ENCODE measurements at regions not wholly inside any gene's neighbourhood (a gene's known extent, or its start where the extent isn't known, plus 50 kb on each side); places are given as distances from the start of the nearest gene placed in this dataset.

GRCh38 chr14:101357559-101358319, 203.6 kb upstream of the DIO3 start:
- TF ChIP-seq POLR2AphosphoS5 (IDR thresholded peaks at IDR 0.05; ENCODE audit: low read depth, low read length) (no peak), FOXP2 (optimal IDR thresholded peaks at IDR 0.05; ENCODE audit: borderline replicate concordance, extremely low read depth, extremely low read length, insufficient read depth) (no peak), SIN3A (IDR thresholded peaks at IDR 0.05; ENCODE audit: borderline replicate concordance, insufficient read depth, low read length) (no peak), TAF1 (IDR thresholded peaks at IDR 0.05; ENCODE audit: borderline replicate concordance, insufficient read depth, low read length) (no peak), REST (IDR thresholded peaks at IDR 0.05; ENCODE audit: insufficient read depth in 1 of 2, low read depth in 2 of 2, low read length in 2 of 2) (no peak)

- TF ChIP-seq FOXP2 (optimal IDR thresholded peaks at IDR 0.05; ENCODE audit: borderline replicate concordance, extremely low read depth, extremely low read length, insufficient read depth) (no peak), SIN3A (IDR thresholded peaks at IDR 0.05; ENCODE audit: borderline replicate concordance, insufficient read depth, low read length) (no peak), POLR2AphosphoS5 (IDR thresholded peaks at IDR 0.05; ENCODE audit: low read depth, low read length) (no peak), TAF1 (IDR thresholded peaks at IDR 0.05; ENCODE audit: borderline replicate concordance, insufficient read depth, low read length) (no peak), REST (IDR thresholded peaks at IDR 0.05; ENCODE audit: insufficient read depth in 1 of 2, low read depth in 2 of 2, low read length in 2 of 2) (no peak)
Measured at GRCh38 chr14:101358320-101359125, 202.8 kb upstream of the DIO3 start.

- no peak for TF ChIP-seq POLR2AphosphoS5 (IDR thresholded peaks at IDR 0.05; ENCODE audit: low read depth, low read length)
- TF ChIP-seq SIN3A (IDR thresholded peaks at IDR 0.05; ENCODE audit: borderline replicate concordance, insufficient read depth, low read length), result no peak
Measured at GRCh38 chr14:101359221-101360053, 201.9 kb upstream of the DIO3 start.

- no peak for TF ChIP-seq POLR2AphosphoS5 (IDR thresholded peaks at IDR 0.05; ENCODE audit: low read depth, low read length)
- no peak for TF ChIP-seq FOXP2 (optimal IDR thresholded peaks at IDR 0.05; ENCODE audit: borderline replicate concordance, extremely low read depth, extremely low read length, insufficient read depth)
- TF ChIP-seq SIN3A (IDR thresholded peaks at IDR 0.05; ENCODE audit: borderline replicate concordance, insufficient read depth, low read length), result no peak
- no peak for TF ChIP-seq TAF1 (IDR thresholded peaks at IDR 0.05; ENCODE audit: borderline replicate concordance, insufficient read depth, low read length)
- TF ChIP-seq REST (IDR thresholded peaks at IDR 0.05; ENCODE audit: insufficient read depth in 1 of 2, low read depth in 2 of 2, low read length in 2 of 2), result no peak
Measured at GRCh38 chr14:101360054-101360911, 201.0 kb upstream of the DIO3 start.

Data from PFSK-1 (cell line).